SU-DHL-6 (cell line): ENCODE measurements at regions not wholly inside any gene's neighbourhood (a gene's known extent, or its start where the extent isn't known, plus 50 kb on each side); places are given as distances from the start of the nearest gene placed in this dataset.

ENCODE experiments used
- H2AFZ ChIP-seq: fragments of 200-600 bp; sonication (generic); 2 replicates; pipeline ENCODE4 v1.6.1; 2014; ENCODE audit warnings: low read depth, mild to moderate bottlenecking, moderate library complexity, mixed read lengths, antibody characterized with exemption, low read length; ENCODE audit not compliant: severe bottlenecking
- H3F3A ChIP-seq: fragments of 200-600 bp; shearing (Covaris generic); 2 replicates; pipeline ENCODE4 v1.6.0; 2016; ENCODE audit warnings: antibody characterized with exemption, mild to moderate bottlenecking; ENCODE audit not compliant: insufficient read depth
- H3K27ac ChIP-seq: fragments of 200-600 bp; sonication (generic); 2 replicates; pipeline ENCODE4 v1.5.1; 2016; ENCODE audit warnings: low read depth, mild to moderate bottlenecking, low read length, moderate library complexity, mixed read lengths
- H3K27me3 ChIP-seq: fragments of 200-600 bp; sonication (generic), shearing (Covaris generic); 2 replicates; pipeline ENCODE4 v1.6.0; 2014; ENCODE audit warnings: mild to moderate bottlenecking, low read length
- H3K36me3 ChIP-seq: fragments of 200-600 bp; sonication (generic); 2 replicates; pipeline ENCODE4 v1.6.1; 2014; ENCODE audit warnings: mild to moderate bottlenecking, low read length, mixed read lengths
- H3K4me2 ChIP-seq: fragments of 300-600, 200-600 bp; shearing (Covaris generic), sonication (generic); 2 replicates; pipeline ENCODE4 v1.6.0; 2014; ENCODE audit warnings: low read length, low read depth, mild to moderate bottlenecking; ENCODE audit not compliant: poor library complexity, severe bottlenecking
- H3K4me3 ChIP-seq: fragments of 200-600 bp; sonication (generic); 2 replicates; pipeline ENCODE4 v1.5.1; 2014; ENCODE audit warnings: antibody characterized with exemption, low read length, mild to moderate bottlenecking, mixed read lengths; ENCODE audit not compliant: insufficient read depth, poor library complexity, severe bottlenecking
- H3K79me2 ChIP-seq: fragments of 200-600 bp; sonication (generic); 2 replicates; pipeline ENCODE4 v1.6.1; 2014; ENCODE audit warnings: mild to moderate bottlenecking, low read length, moderate library complexity; ENCODE audit not compliant: insufficient read depth
- H3K9ac ChIP-seq: fragments of 200-600 bp; sonication (generic); 2 replicates; pipeline ENCODE4 v1.7.0; 2014; ENCODE audit warnings: mild to moderate bottlenecking, low read length
- H3K9me2 ChIP-seq: fragments of 200-600 bp; sonication (generic); replicated peaks from 2 replicates; pipeline ENCODE4 v1.6.1; 2014; ENCODE audit warnings: low read length; ENCODE audit not compliant: insufficient read depth
- H3K9me3 ChIP-seq: fragments of 200-600 bp; sonication (generic); 2 replicates; pipeline ENCODE4 v1.6.1; 2014; ENCODE audit warnings: low read length, mixed read lengths; ENCODE audit not compliant: insufficient read depth
- H4K20me1 ChIP-seq: fragments of 200-600 bp; sonication (generic); 2 replicates; pipeline ENCODE4 v1.6.1; 2014; ENCODE audit warnings: low read depth, mild to moderate bottlenecking, antibody characterized with exemption, low read length, moderate library complexity, mixed read lengths
- EZH2phosphoT487 ChIP-seq: fragments of 200-600 bp; sonication (generic), shearing (Covaris generic); conservative IDR thresholded peaks from 2 replicates; pipeline ENCODE4 v1.6.1; 2018; ENCODE audit warnings: mild to moderate bottlenecking, antibody characterized with exemption, low read length, moderate library complexity, mixed read lengths
- TF ChIP-seq, protein P1 (sequence below): fragments of 200-600 bp; sonication (generic); IDR thresholded peaks from one replicate; pipeline ENCODE4 v1.5.1; 2017; ENCODE audit warnings: antibody characterized with exemption, mild to moderate bottlenecking, low read length, moderate library complexity; ENCODE audit not compliant: insufficient read depth, poor library complexity, severe bottlenecking

DNA sequence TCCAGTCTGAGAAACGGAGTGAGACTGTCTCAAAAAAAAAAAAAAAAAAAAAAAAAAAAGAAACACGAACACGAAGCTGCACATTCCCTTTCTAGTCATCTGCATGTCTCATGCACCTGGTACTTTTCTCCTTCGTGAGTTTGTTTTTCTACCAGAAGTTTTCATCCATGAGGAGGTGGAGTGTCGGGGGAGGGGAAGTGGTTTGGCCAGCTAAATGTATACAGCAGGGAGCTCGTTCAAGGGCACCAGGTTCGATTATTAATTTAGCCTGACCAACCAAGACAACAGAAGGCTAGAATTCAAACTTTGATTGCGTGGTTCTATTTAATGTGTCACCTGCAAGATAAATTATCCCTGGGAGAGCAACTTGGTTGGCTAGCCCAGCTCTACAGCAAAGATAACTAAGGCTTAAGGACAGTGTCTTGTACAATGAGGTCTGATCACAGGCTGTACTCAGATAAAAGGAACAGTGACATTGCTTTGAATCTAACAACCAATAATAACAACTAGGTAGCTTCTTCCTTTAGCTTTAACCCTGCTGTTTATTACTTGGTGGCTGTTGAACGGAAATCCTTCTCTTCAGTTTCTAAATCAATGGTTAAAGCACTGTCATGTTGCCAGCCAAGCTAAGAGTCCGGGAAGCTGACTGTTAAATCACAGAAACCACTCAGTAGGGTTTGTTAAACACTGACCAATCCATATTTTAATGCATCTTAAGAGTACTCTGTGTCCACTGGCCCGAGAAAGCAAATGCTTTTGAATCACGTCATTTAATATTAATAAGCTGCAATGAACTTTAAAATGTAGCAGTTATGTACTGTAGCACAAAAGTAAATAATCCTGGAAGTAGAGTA is 98.4 kb upstream of the STARD13 start:
- H3K36me3 ChIP-seq, result no peaks in the 10 kb centered on the region
- no peaks in the 10 kb centered on the region for H4K20me1 ChIP-seq
- H3K9me2 ChIP-seq, result no peaks in the 10 kb centered on the region
- H3F3A ChIP-seq, result no peaks in the 10 kb centered on the region
- no peak overlapping the region for H3K4me2 ChIP-seq
- no peak overlapping the region for H3K4me3 ChIP-seq
- no peak overlapping the region for H2AFZ ChIP-seq
- TF ChIP-seq EZH2phosphoT487, result no peak
- TF ChIP-seq, protein P1, sequence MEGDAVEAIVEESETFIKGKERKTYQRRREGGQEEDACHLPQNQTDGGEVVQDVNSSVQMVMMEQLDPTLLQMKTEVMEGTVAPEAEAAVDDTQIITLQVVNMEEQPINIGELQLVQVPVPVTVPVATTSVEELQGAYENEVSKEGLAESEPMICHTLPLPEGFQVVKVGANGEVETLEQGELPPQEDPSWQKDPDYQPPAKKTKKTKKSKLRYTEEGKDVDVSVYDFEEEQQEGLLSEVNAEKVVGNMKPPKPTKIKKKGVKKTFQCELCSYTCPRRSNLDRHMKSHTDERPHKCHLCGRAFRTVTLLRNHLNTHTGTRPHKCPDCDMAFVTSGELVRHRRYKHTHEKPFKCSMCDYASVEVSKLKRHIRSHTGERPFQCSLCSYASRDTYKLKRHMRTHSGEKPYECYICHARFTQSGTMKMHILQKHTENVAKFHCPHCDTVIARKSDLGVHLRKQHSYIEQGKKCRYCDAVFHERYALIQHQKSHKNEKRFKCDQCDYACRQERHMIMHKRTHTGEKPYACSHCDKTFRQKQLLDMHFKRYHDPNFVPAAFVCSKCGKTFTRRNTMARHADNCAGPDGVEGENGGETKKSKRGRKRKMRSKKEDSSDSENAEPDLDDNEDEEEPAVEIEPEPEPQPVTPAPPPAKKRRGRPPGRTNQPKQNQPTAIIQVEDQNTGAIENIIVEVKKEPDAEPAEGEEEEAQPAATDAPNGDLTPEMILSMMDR, result no peak
- no peaks in the 10 kb centered on the region for H3K27me3 ChIP-seq
- no peak overlapping the region for H3K27ac ChIP-seq
- H3K9ac ChIP-seq, result no peak overlapping the region
- H3K9me3 ChIP-seq, result no peaks in the 10 kb centered on the region
- no peaks in the 10 kb centered on the region for H3K79me2 ChIP-seq

DNA sequence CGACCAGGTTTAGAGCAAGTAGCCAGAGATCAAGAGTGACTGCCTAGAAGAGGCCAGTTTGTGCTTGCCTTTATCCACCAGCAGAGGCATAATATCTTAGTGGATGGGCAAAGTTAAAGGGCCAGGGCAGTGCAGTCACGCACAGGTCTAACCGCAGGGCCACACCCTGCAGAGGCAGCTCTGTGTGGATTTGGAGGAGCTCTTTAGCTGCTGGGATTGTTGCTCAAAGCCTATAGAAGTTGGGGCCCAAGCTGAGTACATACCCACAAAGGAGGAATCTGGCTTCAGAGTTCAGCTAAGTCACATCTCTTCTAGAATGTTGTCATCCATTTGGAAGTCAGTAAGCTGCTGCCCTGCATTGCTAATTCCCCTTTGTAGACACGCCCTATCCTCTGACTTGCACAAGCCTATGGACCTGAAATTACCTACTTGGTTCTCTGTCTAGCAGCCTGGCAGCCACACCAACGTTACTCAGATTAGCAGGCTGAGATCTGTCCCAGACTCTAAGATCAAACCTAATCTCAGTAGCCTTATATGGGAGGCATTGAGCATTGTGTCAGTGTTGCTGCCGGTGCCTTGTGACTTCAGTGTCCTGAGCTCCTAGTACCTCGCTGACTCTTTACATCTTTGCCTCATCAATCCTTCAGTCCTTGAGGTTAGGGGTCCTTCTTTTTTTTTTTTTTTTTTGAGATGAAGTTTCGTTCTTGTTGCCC is 102.9 kb upstream of the STARD13 start:
- H3K4me3 ChIP-seq, result no peak overlapping the region
- H3K4me2 ChIP-seq, result no peak overlapping the region
- H3K9ac ChIP-seq, result no peak overlapping the region
- no peak overlapping the region for H2AFZ ChIP-seq
- no peaks in the 10 kb centered on the region for H4K20me1 ChIP-seq
- no peak for TF ChIP-seq EZH2phosphoT487
- TF ChIP-seq, protein P1, result no peak
- H3K9me2 ChIP-seq, result no peaks in the 10 kb centered on the region
- no peak overlapping the region for H3K27ac ChIP-seq
- H3K27me3 ChIP-seq, result no peaks in the 10 kb centered on the region
- H3F3A ChIP-seq, result no peaks in the 10 kb centered on the region
- H3K79me2 ChIP-seq, result no peaks in the 10 kb centered on the region
- H3K9me3 ChIP-seq, result no peaks in the 10 kb centered on the region
- H3K36me3 ChIP-seq, result no peaks in the 10 kb centered on the region

DNA sequence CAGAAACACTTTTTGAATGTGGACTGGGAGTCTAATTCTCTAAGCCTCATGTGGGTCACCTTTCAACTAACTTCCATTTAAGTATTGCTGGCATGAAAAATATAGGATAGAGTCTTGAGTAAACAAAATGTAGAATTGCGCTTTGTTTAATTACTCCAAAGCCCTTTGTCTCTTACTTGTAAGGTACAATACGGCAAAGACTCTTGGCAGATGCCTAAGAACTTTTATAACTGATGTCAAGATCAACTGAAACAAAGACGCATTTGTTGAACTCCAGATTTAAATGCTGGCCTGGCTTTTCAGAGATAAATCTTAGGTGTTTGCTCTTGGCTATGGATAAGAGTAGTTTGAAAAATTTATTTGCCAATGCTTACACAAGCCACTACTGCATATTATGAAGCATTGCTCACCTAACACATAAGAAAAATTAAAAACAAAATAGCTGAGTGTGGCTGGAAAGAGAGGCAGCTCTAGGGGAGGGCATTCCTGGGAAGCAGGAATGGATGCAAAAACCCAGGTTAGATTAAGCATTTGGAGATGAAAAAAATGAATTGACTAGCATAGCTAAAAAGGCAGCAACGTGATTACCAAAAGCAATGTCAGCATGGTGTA is 107.3 kb upstream of the STARD13 start:
- no peak overlapping the region for H3K9ac ChIP-seq
- no peaks in the 10 kb centered on the region for H3K27me3 ChIP-seq
- H3K36me3 ChIP-seq, result no peaks in the 10 kb centered on the region
- no peak overlapping the region for H3K27ac ChIP-seq
- no peak overlapping the region for H2AFZ ChIP-seq
- H4K20me1 ChIP-seq, result no peaks in the 10 kb centered on the region
- H3K4me3 ChIP-seq, result no peak overlapping the region
- no peak overlapping the region for H3K4me2 ChIP-seq
- H3K79me2 ChIP-seq, result no peaks in the 10 kb centered on the region
- no peaks in the 10 kb centered on the region for H3K9me2 ChIP-seq
- no peaks in the 10 kb centered on the region for H3K9me3 ChIP-seq
- H3F3A ChIP-seq, result no peaks in the 10 kb centered on the region
- TF ChIP-seq, protein P1, result no peak
- TF ChIP-seq EZH2phosphoT487, result no peak
